OCI-LY7 (cell line): ENCODE measurements at regions not wholly inside any gene's neighbourhood (a gene's known extent, or its start where the extent isn't known, plus 50 kb on each side); places are given as distances from the start of the nearest gene placed in this dataset.

Experiments
- BruUV-seq: library from RNA; stranded (reverse); fragments of 400-500 nt; replicated peaks from 2 replicates; lab custom pipeline; 2021; lab: Mats Ljungman, UMichigan
- CTCF ChIA-PET: fragments of 300-600 bp; sonication (Branson Sonifier 250); formaldehyde crosslinking; loops from one replicate; lab custom pipeline; 2022; ENCODE audit warnings: antibody characterized with exemption; ENCODE audit not compliant: unreplicated experiment; lab: Charles Lee
- POLR2A ChIA-PET: fragments of 300-600 bp; sonication (Branson Sonifier 250); formaldehyde crosslinking; loops from one replicate; lab custom pipeline; 2022; ENCODE audit warnings: antibody characterized with exemption; lab: Charles Lee
- DNase-seq: peaks from one replicate; pipeline ENCODE4 v3.0.0-alpha.2; 2015; ENCODE audit warnings: low spot score
- H2AFZ ChIP-seq: fragments of 200-600 bp; sonication (generic), shearing (Covaris generic); 2 replicates; pipeline ENCODE4 v1.6.1; 2014; ENCODE audit warnings: mild to moderate bottlenecking, antibody characterized with exemption, low read length, moderate library complexity
- H3K27ac ChIP-seq: fragments of 200-600 bp; sonication (generic); 2 replicates; pipeline ENCODE4 v1.5.1; 2014; ENCODE audit warnings: mixed run types, low read depth, mild to moderate bottlenecking, moderate library complexity, low read length, inconsistent platforms; ENCODE audit not compliant: poor library complexity, severe bottlenecking
- H3K36me3 ChIP-seq: fragments of 200-600 bp; sonication (generic); 2 replicates; pipeline ENCODE4 v1.6.1; 2014; ENCODE audit warnings: mild to moderate bottlenecking, antibody characterized with exemption, low read length, moderate library complexity, mixed read lengths; ENCODE audit not compliant: insufficient read depth
- H3K4me1 ChIP-seq: fragments of 200-600 bp; sonication (generic); 2 replicates; pipeline ENCODE4 v1.5.1; 2014; ENCODE audit warnings: mild to moderate bottlenecking, low read length; ENCODE audit not compliant: insufficient read depth, poor library complexity, severe bottlenecking
- H3K4me2 ChIP-seq: fragments of 200-600 bp; sonication (generic); 2 replicates; pipeline ENCODE4 v1.6.1; 2014; ENCODE audit warnings: mild to moderate bottlenecking, low read length
- H3K4me3 ChIP-seq: fragments of 200-600 bp; sonication (generic); 2 replicates; pipeline ENCODE4 v1.5.1; 2014; ENCODE audit warnings: mild to moderate bottlenecking, low read depth, low read length; ENCODE audit not compliant: poor library complexity, severe bottlenecking
- H3K79me2 ChIP-seq: fragments of 200-600 bp; sonication (generic); 2 replicates; pipeline ENCODE4 v1.6.1; 2016; ENCODE audit warnings: low read depth, mild to moderate bottlenecking, low read length, moderate library complexity, mixed read lengths; ENCODE audit not compliant: insufficient read depth
- H3K9me2 ChIP-seq: fragments of 200-600 bp; sonication (generic); 2 replicates; pipeline ENCODE4 v1.6.1; 2016; ENCODE audit warnings: mild to moderate bottlenecking, low read length, mixed read lengths; ENCODE audit not compliant: insufficient read depth
- H3K9me3 ChIP-seq: fragments of 200-600 bp; sonication (generic); 2 replicates; pipeline ENCODE4 v1.6.1; 2014; ENCODE audit warnings: mild to moderate bottlenecking, mixed run types, low read length, mixed read lengths
- H4K20me1 ChIP-seq: fragments of 200-600 bp; sonication (generic); 2 replicates; pipeline ENCODE4 v1.6.1; 2014; ENCODE audit warnings: mild to moderate bottlenecking, antibody characterized with exemption, low read length, moderate library complexity, mixed read lengths; ENCODE audit not compliant: insufficient read depth
- EZH2phosphoT487 ChIP-seq: fragments of 200-600 bp; sonication (generic); IDR thresholded peaks from 2 replicates; pipeline ENCODE4 v1.6.1; 2018; ENCODE audit warnings: low read depth, borderline replicate concordance, mild to moderate bottlenecking, mixed run types, antibody characterized with exemption, low read length, moderate library complexity, mixed read lengths
- intact Hi-C: fragments of 100-400 bp; cut with micrococcal nuclease; formaldehyde crosslinking; loops from one replicate; pipeline ENCODE4 v1.10.0; 2022; ENCODE audit not compliant: unreplicated experiment
- TF ChIP-seq, protein P1 (sequence below): fragments of 200-600 bp; sonication (generic); conservative IDR thresholded peaks from 2 replicates; pipeline ENCODE4 v1.5.1; 2014; ENCODE audit warnings: mild to moderate bottlenecking, antibody characterized with exemption, low read length, moderate library complexity, mixed read lengths

DNA sequence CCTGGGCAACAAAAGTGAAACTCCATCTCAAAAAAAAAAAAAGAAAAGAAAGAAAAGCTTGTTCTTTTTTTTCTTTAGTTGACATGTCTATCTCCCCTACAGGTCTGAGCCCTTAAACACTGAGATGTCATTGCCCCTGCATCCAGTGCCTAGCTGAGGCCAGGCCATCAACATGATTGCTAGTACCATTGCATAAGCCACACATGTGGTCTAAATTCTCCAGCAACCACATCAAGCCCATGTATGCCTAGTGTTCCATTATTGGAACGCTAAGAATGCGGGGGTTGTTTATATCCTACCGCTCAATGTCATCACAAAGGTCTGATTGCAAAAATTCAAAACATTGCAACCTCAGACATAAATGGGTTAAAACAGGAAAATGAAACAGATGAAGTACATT lies 62.7 kb downstream of the NPTX2 start:
- CTCF ChIA-PET, result no interaction called here

DNA sequence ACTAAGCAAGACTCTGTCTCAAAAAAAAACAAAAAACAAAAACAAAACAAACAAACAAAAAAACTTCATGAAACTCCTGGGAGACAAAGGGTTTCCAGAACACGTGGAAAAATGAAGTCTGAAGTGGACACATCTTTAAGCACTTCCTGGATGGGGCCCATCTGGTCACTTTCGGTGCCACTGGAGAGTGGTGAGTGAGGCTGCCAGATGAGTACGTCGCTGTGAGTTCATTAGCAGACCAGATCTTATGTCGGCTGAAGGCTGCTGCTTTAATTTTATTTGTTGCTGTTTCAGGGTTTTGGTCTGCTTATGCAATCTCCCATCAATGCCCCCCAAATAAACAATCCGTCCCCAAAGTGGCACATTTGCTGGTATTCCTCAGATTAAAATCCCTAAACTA lies 64.4 kb downstream of the NPTX2 start:
- DNase-seq, result no peak
- intact Hi-C loops, result loop anchor here (5.0 kb wide), 1 partner anchor 39 kb away; no protein-coding TSS in a partner anchor
- H3K79me2 ChIP-seq, result no peaks in the 10 kb centered on the region
- peaks cover 18% of the 10 kb centered on the region for H3K4me1 ChIP-seq
- TF ChIP-seq EZH2phosphoT487, result no peak
- H3K36me3 ChIP-seq, result no peaks in the 10 kb centered on the region
- H2AFZ ChIP-seq, result peak overlapping the region; percentile 47
- CTCF ChIA-PET, result no interaction called here
- no TSS peak for BruUV-seq
- no peaks in the 10 kb centered on the region for H4K20me1 ChIP-seq
- H3K9me3 ChIP-seq, result peaks cover 12% of the 10 kb centered on the region
- H3K4me3 ChIP-seq, result no peak overlapping the region
- H3K4me2 ChIP-seq, result peak overlapping the region; percentile 57
- no peaks in the 10 kb centered on the region for H3K9me2 ChIP-seq
- peak overlapping the region; percentile 28 for H3K27ac ChIP-seq
- POLR2A ChIA-PET, result interaction anchor here (1.1 kb wide), 1 partner anchor 13 kb away, joined by 3 read pairs; no protein-coding TSS in a partner anchor

More for the DNA sequence above, 62.7 kb downstream of the NPTX2 start:
- Histone ChIP-seq H3K4me3 (no peak overlapping the region), H3K36me3 (no peaks in the 10 kb centered on the region), H3K4me2 (no peak overlapping the region), H3K9me2 (no peaks in the 10 kb centered on the region), H2AFZ (no peak overlapping the region), H4K20me1 (no peaks in the 10 kb centered on the region), H3K27ac (no peak overlapping the region), H3K9me3 (0 out of 2 replicates have a peak, but pooled peaks cover 5% of the 10 kb centered on the region), H3K79me2 (no peaks in the 10 kb centered on the region), H3K4me1 (peaks cover 18% of the 10 kb centered on the region)
- intact Hi-C loops, result loop anchor here (5.0 kb wide), 1 partner anchor 37 kb away; no protein-coding TSS in a partner anchor
- POLR2A ChIA-PET, result interaction anchor here (0.6 to 0.7 kb wide), 2 partner anchors 22 to 1633 kb away, joined by 3 to 4 read pairs; no protein-coding TSS in a partner anchor
- BruUV-seq, result no TSS peak
- DNase-seq, result no peak
- TF ChIP-seq, protein P1, sequence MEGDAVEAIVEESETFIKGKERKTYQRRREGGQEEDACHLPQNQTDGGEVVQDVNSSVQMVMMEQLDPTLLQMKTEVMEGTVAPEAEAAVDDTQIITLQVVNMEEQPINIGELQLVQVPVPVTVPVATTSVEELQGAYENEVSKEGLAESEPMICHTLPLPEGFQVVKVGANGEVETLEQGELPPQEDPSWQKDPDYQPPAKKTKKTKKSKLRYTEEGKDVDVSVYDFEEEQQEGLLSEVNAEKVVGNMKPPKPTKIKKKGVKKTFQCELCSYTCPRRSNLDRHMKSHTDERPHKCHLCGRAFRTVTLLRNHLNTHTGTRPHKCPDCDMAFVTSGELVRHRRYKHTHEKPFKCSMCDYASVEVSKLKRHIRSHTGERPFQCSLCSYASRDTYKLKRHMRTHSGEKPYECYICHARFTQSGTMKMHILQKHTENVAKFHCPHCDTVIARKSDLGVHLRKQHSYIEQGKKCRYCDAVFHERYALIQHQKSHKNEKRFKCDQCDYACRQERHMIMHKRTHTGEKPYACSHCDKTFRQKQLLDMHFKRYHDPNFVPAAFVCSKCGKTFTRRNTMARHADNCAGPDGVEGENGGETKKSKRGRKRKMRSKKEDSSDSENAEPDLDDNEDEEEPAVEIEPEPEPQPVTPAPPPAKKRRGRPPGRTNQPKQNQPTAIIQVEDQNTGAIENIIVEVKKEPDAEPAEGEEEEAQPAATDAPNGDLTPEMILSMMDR, result no peak
- TF ChIP-seq EZH2phosphoT487, result no peak

DNA sequence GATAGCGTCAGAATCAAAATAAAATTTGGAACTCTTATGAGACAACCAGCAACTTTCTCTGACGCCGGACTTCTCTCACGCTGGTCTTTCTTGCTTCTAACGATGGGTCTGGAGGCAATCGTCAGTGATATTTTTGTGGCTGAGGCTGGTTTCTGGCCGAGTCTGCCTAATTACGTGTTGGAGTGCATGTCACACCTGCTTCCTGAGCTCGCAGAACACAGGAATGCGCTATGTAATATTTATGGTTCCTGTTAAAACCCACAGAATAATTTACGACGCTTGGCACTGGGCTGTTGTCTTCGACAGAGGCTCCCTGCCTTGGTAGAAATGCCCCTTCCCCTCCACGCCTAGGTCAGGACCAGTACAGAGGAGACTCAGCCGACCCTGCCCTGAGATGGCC lies 64.9 kb downstream of the NPTX2 start:
- intact Hi-C loops, result loop anchor here (5.0 kb wide), 1 partner anchor 40 kb away; no protein-coding TSS in a partner anchor
- Histone ChIP-seq H2AFZ (peak overlapping the region; percentile 47), H3K79me2 (no peaks in the 10 kb centered on the region), H3K4me2 (peak overlapping the region; percentile 57), H3K27ac (peak overlapping the region; percentile 28), H3K4me3 (no peak overlapping the region), H3K36me3 (no peaks in the 10 kb centered on the region), H3K9me2 (no peaks in the 10 kb centered on the region), H3K4me1 (peaks cover 18% of the 10 kb centered on the region), H3K9me3 (peaks cover 14% of the 10 kb centered on the region), H4K20me1 (no peaks in the 10 kb centered on the region)
- DNase-seq, result peak; percentile 48
- ChIA-PET POLR2A (interaction anchor here (0.7 to 1.1 kb wide), 2 partner anchors 13 to 453 kb away, joined by 3 to 6 read pairs; no protein-coding TSS in a partner anchor), CTCF (no interaction called here)
- no peak for TF ChIP-seq EZH2phosphoT487
- TF ChIP-seq, protein P1, result no peak
- BruUV-seq, result no TSS peak
